Stimulated activated CD8-positive, alpha-beta memory T cell treated with anti-CD3 and anti-CD28 coated beads, Interleukin-15, amount 100 ng/mL, for 24 hours (primary cell): ENCODE measurements at regions not wholly inside any gene's neighbourhood (a gene's known extent, or its start where the extent isn't known, plus 50 kb on each side); places are given as distances from the start of the nearest gene placed in this dataset.
"Not testable (repeated sequence)": the region's sequence is repeated elsewhere in the genome, so short reads cannot be mapped to it uniquely, and the experiment has no call there.

Experiments
- DNase-seq: peaks from one replicate; pipeline ENCODE4 v3.0.0-alpha.2; 2020; ENCODE audit warnings: low read depth

- DNase-seq, result no peak
Measured at GRCh38 chr1:30120245-30121000, 603.0 kb downstream of the MATN1 start.

DNA sequence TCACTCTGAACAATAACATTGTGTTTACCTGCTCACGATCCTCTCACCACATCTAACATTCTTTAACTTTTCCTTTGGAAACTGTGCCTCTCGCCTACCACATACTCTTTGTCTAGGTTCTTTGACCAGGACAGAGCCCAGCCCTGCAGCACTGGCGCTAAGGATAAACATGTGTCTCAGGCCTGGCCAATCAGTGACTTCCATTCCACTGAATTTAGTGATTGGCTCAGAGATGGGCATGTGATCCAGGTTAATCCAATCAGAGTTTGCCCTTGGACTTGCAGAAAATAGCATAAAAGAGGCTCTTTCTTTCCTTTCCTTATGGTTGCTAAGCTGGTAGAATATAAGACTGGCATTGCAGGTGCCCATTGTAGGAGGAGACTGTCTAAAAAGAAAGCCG lies 605.7 kb downstream of the MATN1 start:
- no peak for DNase-seq

DNA sequence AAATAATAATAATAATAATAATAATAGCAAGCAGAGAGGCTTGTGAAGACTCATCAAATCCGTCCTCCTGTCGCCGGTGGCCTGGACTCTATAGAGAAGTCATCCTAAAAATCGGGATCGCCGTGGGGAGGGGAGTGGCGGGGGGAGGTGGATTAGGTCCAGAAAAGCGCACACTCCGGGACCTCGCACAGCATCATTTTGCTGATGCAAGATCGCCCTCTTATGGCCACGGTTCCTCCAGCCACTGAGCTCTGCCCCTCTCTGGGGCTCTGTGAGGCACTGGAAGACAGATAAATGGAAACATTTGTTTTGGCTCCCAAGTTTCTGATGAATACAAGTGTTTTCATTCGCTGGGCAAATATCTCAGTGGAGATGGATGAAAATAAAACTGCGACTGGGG lies 612.0 kb downstream of the MATN1 start:
- DNase-seq, result no peak

DNA sequence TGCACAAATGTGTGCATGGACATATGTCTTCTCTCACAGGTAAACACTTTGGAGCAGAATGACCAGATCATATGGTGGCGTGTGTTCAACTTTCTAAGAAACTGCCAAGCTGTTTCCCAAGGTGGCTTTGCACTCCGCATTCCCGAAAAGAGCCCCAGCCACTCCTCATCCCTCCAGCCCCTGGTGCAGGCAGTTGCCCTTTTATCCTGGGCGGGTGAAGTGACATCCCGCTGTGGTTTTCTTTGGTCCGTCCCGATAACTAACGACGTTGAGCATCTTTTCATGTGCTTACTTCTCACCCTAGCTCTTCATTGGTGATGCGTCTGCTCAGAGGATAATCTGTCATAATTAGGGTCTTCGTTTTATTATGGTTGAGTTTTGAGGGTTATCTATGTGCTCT lies 612.5 kb downstream of the MATN1 start:
- DNase-seq, result no peak

GRCh38 chr1:30109853-30110252 lies 613.5 kb downstream of the MATN1 start:
- no peak for DNase-seq

DNA sequence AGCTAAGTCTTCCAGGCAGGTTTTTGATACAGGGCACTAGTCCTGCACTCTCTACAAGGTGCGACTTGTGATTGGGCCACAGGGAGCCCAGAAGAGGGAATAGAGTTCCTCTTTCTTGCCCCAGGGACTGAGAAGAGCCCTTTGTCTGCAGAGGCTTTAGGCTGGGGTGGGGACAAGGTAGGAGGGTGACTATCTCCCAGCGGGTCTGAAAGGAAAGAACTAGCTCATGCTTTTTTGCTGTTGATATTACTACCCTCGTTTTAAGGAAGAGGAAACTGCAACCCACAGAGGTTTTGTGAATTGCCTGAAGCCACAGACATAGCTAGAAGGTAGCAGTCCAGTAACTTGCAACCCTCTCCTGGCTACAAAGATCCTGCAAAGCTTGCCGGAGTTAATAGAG lies 615.2 kb downstream of the MATN1 start:
- no peak for DNase-seq

DNA sequence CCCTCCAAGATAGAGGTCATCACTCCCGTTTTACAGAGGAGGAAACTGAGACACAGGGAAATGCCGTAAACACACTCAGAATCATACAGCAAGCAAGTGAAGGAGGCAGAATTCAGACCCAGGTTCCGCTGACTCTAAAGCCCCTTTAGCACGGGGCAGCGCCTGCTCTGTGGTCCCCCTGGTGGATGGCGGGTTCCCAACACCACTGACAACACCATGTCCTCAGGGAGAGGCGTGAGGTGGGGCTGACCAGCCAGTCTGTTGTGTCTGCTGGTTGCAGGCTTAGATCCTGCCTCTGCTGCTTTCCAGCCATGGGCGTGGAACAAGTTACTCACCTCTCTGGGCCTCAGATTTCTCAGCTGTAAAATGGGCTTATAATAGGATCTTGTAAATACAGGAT lies 617.3 kb downstream of the MATN1 start:
- DNase-seq, result no peak

GRCh38 chr1:30104551-30104950 lies 618.8 kb downstream of the MATN1 start:
- DNase-seq, result no peak

DNA sequence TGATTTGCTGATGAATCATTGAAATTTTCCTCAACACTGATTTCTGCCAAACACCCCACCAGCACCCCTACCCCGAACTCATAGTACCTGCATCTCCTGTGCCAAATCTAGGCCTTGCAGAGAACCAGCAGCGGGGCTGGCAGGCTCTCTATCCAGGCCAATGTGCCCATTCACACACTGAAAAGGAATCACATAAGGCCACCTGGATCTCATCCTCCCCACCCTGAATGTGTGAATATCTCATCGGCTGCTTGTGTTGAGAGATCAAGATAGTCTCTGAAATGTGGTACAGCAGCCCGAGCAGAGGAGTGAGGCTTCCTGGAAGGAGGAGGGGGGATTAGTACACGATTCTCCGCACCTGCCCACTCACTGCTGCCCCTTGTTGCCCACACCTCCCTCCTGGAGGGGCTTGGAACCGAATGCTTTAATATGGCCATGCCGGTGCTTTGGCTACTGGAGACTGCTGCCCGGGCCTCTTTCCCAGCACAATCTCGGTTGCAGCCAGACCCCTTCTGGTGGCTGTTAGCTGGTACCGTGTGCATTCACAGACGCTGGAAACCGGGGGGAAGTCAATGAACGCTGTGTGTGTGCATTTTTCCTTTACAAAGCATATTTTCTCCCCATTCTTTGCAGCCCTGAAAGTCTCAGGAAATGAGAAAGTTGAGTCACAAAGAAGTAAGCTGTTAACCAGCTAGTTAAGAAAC lies 619.5 kb downstream of the MATN1 start:
- no peak for DNase-seq

DNA sequence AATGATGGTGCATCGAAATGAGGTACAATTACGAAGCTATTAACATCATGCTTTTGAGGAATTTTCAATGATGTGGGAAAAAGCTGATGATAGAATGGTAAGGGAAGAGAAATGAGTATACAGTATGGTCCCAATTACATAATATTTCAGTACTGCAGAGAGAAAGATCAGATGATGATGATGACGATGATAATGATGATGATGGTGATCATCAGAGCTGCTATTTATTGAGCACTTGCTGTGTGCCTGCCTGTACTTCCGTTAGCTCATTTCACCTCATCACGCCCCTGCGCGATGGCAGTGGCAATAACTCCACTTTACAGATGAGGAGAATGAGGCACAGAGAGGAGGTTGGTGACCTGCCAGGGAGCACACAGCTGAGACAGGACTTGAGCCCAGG lies 620.8 kb downstream of the MATN1 start:
- no peak for DNase-seq

DNA sequence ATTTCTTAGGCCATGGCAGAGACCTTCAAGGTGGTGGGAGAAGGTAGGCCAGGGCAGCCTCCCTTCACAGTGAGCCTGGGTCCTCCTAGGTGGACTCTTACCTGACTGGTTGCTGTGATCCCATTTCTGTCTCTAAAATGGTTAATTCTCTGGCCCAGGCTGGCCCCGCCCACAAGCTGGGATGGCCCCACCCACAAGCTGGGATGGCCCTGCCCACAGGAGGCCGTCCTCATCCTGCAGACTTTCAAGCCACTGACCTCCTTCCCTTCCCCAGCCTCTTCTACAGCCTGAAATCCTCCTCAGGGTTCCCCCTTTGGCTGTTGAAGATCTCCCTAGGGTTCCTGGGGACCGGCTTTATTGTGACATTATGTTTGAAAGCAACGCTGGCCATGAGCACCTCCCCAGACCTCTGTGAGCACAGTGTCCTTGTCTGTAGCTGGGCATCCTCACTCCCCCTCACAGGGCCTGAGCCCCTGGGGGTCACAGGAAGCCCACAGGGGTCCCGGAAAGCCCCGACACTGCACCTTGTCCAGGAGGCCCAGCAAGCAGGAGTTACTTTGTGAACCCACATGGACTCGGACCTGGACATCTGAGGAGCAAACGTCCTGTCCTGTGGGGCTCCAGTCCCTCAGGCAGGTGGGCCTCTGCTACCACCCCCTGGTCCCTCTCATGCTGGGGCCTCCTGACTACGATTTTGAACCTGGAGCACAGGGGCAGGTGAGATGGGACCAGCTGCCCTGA lies 621.7 kb downstream of the MATN1 start:
- DNase-seq, result no peak

GRCh38 chr1:30101016-30101415 lies 622.4 kb downstream of the MATN1 start:
- no peak for DNase-seq

GRCh38 chr1:30100524-30100862 lies 622.9 kb downstream of the MATN1 start:
- no peak for DNase-seq

DNA sequence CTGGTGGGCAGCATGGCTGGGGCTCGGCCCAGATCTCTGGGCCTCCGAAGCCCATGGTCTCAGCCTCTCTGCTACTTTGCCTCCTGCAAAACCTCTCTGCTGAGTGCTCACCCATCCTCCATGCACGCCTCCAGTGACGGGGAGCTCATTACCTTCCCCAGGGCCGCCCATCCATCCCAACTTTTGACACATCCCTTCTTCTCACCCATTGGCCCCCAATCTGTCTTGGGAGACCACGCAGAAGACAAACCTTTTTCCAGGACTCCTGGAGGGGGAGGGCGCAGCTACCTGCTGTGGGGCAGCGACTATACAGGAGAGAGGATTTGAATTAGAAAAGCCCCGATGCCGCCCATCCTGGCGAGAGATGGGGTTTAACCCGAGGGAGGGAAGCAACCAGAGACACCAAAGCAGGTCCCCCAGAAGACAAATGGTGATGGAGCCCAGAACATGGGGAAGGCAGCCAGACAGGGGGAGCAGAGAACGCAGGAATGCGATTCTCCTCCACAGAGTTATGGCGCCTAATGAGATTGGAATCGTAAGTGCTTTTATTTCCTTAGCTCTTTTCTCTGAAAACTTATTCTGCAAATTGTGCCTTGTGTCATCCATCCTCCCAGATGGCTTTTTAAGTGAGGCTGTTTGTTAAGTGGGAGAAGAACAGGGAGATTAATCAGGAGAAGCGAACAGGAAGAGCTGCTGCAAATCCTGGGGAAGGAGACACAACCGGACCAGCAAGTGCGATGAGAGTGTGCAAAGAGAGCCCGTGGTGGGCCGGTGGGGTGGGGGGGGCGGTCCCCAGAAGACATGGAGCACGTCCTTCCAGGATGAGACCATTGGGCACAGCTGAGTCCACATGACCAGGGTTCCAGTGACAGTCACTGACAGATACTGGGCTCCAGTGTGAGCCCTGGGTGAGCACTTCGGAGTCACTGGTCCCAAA lies 623.5 kb downstream of the MATN1 start:
- DNase-seq, result no peak

GRCh38 chr1:30097851-30098250 lies 625.5 kb downstream of the MATN1 start:
- not testable (repeated sequence) for DNase-seq

DNA sequence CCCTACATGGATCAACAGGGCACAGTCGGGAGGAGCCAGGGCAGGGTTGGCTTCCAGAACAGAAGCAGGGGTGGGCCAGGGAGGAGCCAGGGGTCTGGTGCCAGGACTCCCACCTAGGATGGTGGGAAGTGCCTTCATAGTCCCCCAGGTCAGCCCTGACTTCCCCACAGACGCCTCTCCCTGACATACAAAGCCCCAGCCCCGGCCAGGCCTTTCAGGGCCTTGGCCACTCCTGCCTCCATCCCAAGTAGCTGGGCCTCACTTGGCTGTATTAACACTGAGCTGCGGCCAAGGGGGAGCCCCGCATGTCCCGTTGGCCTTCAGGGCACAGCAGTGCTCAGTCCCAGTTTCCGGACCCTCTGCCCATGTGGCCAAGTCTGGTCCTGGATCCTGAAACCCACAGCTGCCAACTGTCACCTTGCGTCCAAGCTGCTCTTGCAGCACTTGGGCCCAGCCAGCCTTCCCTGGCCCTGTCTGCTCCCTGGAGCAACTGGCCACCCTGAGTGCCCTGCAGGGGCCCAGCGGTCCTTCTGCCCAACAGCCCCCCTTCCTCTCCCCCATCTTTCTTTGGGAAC lies 627.8 kb downstream of the MATN1 start:
- DNase-seq, result no peak

GRCh38 chr1:30095051-30095450 lies 628.3 kb downstream of the MATN1 start:
- no peak for DNase-seq

DNA sequence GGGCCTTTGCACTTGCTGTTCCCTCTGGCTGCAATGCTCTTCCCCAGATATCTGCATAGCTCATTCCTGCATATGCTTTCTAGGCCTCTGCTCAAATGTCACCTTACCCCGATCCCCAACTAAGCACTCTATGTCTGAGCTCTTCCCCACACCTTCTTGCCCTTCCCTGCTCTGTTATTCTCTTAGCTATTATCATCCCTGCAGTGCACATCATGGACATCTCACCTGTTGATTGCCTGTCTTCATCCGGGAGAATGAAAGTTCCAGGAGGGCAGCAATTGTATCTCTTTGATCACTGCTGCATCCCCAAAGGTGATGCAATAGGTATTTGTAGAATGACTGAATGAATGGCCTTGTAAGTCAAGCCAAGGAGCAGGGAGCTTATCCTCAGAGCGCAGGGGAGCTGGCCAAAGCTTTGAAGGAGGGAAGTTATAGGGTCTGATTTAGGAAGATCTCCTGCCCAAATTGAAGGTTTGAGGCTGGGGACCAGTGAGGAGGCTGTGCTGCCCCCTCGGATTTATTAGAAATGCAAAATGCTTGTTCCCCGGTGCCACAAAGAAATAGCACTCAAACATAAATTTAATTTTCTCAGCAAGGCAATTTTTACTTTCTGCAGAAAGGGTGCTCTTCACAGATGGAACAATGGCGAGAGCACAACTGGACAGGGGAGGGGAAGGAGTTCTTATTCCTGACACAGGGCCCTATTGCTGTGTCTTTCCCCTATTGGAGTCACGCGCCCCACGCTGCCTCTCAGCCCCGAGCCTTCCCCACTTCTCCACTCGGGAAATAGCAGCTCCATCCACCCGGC lies 631.1 kb downstream of the MATN1 start:
- no peak for DNase-seq

- no peak for DNase-seq
Measured at GRCh38 chr1:30090162-30090820, 633.1 kb downstream of the MATN1 start.

- DNase-seq, result no peak
Measured at GRCh38 chr1:30089024-30089430, 634.4 kb downstream of the MATN1 start.
